HG03097 (cell line): ENCODE measurements at regions not wholly inside any gene's neighbourhood (a gene's known extent, or its start where the extent isn't known, plus 50 kb on each side); places are given as distances from the start of the nearest gene placed in this dataset.

Experiments
- ATAC-seq: cut with Tn5 transposase; IDR thresholded peaks from one replicate; pipeline ENCODE4 v1.9.1; 2021; ENCODE audit not compliant: unreplicated experiment, low FRiP score

GRCh38 chr6:148175550-148176188 is 167.0 kb upstream of the SASH1 start:
- no peak for ATAC-seq

- ATAC-seq = no peak
Measured at GRCh38 chr6:148177589-148178233, 164.9 kb upstream of the SASH1 start.

GRCh38 chr6:148179786-148180185 is 162.9 kb upstream of the SASH1 start:
- no peak for ATAC-seq

- no peak for ATAC-seq
Measured at GRCh38 chr6:148182378-148182777, 160.3 kb upstream of the SASH1 start.

DNA sequence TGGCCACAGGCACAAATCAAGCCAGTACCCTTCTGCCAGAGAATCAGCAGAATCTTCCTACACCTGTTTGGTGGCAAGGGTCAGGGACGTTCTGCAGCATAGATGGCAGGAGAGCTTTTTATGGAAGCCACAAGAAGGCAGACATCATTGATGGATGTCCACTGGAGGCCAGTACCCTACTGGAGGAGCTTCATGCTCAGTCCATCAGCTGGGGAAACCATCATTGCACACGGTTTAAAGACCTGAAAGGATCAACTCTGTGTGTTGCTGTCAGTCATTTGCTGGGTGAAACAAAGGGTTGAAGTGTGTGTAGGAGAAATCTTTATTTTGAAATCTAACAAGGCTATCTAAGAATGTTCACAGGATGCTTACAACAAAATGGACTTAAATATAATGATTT is 158.9 kb upstream of the SASH1 start:
- no peak for ATAC-seq

GRCh38 chr6:148186916-148187315 is 155.7 kb upstream of the SASH1 start:
- ATAC-seq = no peak

DNA sequence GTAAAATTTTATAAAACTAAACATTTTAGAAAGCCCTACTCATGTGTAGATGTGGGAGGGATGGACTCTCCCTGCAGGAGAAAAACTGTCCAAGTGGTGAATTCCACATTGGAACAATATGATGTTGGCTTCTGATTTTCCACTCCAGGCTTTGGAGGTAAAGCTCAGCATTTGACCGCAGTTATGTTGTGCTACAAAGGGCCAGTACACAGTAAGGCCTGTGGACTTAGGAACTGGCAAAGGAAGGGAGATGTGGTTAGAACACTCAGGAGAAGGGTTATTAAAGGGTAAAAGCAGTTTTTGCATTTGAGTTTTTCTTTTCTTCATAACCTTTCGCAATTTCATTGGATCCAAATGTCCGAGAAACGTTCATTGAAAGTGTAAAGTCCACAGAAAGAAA is 150.3 kb upstream of the SASH1 start:
- ATAC-seq = no peak

DNA sequence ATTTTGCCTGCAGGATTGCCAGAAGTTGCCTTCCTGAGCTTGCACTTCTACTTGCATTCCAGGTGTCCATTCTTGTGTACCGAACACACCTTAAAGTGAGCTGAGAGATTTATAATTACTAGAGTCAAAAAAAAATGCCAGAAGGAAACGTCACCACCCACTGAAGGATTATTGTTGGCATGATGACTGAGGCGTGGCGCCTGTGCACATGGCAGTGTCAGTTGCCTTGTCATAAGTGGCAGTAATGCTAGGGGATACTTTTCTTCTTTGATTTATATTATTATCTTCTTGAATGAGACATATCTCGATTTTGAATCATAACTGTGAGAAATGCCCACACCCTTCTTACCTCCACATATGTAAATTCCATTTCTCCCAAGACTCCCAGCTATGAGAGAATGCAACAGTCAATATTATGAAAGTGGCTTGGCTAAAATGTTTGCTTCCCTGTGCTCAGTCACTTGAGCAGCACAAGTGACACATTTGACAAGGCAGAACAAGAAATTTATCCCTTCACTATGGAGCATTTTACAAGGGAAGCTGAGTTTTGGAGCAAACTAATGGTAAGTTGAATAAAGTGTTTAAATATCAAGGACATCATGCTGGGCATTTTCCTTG is 149.5 kb upstream of the SASH1 start:
- no peak for ATAC-seq

GRCh38 chr6:148195511-148195910 is 147.1 kb upstream of the SASH1 start:
- no peak for ATAC-seq

GRCh38 chr6:148199584-148199983 is 143.1 kb upstream of the SASH1 start:
- no peak for ATAC-seq

DNA sequence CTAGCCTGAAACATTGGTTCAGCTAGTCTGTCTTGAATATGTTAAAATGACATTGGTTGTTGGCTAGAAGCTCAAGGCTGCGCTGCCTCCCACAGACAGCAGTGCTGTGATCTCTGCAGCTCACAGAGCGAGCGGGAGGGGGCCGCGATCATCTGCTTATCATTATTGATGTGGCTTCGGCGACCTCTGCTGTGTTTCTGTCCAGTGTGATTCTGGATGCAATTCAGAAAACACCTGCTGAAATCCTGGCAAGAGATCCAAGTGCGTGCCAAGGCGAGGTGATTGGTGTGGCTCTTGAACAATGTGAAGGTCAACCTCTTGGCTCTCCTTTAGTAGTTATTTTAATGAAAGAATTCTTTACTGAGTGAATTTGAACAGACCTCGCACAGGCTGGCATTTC is 142.3 kb upstream of the SASH1 start:
- ATAC-seq = no peak

DNA sequence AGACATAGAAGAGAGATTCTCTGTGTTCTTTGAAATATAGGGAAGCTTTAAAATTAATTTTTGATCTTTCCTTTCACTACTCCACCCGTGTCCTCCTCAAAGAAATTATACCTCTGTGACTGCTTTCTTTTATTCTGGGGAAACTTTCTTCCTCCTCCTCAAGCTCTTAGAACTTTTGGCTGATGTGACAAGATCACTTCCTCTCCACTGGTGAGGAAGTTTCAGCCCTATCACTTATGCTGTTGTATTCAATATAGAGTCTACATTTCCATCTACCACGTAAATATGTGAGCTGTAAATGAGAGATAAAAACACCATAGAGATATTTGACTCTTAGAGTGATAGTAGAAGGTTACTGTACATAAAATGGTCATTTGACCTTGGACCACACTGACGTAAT is 141.9 kb upstream of the SASH1 start:
- no peak for ATAC-seq

- no peak for ATAC-seq
Measured at GRCh38 chr6:148203281-148203925, 139.2 kb upstream of the SASH1 start.

- ATAC-seq = peak; percentile 99
Measured at GRCh38 chr6:148203970-148204369, 138.7 kb upstream of the SASH1 start.

DNA sequence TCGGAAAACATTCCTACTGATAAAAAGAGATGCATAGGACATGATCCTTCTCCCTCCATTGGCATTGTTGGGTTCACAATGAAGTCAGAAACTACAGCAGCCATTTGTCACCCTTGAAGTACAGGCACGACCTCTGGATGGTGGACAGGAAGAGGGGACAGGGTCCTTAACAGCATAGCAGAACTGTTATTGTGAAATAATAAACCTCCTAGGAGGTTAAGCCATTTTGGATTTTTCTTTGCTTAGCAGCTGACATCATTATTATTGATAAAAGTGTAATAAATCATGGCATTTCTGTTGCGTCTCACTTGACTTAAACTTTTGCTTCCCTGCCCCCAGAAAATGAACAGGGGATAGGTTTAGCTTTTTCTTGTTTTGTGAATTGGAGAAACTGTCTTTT is 134.3 kb upstream of the SASH1 start:
- ATAC-seq = no peak

GRCh38 chr6:148211777-148212324 is 130.8 kb upstream of the SASH1 start:
- ATAC-seq = no peak

GRCh38 chr6:148212366-148212765 is 130.3 kb upstream of the SASH1 start:
- no peak for ATAC-seq

DNA sequence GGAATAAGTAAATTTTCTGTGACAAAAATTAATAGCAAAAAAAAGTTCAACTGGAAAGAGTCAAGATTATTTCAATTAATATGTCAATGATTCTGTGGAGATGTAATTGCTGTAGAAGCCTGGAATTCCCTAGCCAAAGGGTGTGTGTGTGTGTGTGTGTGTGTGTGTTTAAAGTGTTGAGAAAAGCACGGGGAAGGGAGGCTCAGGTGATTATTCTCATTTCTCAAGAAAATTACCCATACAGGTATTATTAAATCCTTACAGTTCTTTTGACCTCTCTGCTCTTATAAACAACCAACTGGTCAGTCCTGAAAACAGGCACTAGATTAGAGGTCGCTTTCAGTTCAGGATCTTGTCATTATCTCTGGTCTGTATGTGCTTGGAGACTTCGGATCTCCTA is 129.3 kb upstream of the SASH1 start:
- no peak for ATAC-seq

GRCh38 chr6:148214667-148215066 is 128.0 kb upstream of the SASH1 start:
- no peak for ATAC-seq

DNA sequence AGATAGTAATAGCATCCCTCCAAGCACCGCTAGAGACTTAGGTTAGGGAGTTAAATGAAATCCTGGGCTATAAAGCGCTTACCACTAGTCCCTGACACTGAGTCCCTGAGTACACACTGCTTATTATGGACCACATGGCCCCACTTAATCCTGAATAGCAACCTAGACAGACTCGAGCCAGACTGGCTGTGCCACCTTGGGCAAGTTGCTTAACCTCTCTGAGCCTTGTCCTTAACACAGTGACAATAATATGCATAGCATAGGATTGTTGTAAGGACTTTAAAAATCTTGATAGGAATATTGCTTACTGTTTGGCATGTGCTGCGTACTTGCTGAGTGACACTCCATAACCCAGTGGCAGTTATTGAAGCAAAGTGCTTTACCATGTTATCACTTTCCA is 125.6 kb upstream of the SASH1 start:
- ATAC-seq = no peak

- ATAC-seq = no peak
Measured at GRCh38 chr6:148217921-148218320, 124.7 kb upstream of the SASH1 start.
